Esophagus squamous epithelium (tissue), 5 donors: ENCODE measurements at regions not wholly inside any gene's neighbourhood (a gene's known extent, or its start where the extent isn't known, plus 50 kb on each side); places are given as distances from the start of the nearest gene placed in this dataset.
"Not testable (repeated sequence)": the region's sequence is repeated elsewhere in the genome, so short reads cannot be mapped to it uniquely, and the experiment has no call there.

Experiments used
- DNase-seq: peaks from one replicate; lab custom pipeline; 2025; lab: John Stamatoyannopoulos, UW
- H3K27ac ChIP-seq, 4 donors: fragments of 200-600 bp; sonication (generic); one replicate each; pipeline ENCODE4 v1.5.1; 2016 to 2019; ENCODE audit warnings: mild to moderate bottlenecking in 1 of 4
- H3K27me3 ChIP-seq, 4 donors: fragments of 200-600 bp; sonication (generic); 1 replicate in 3 of 4; 2 replicates in 1 of 4; pipeline versions ENCODE4 v1.5.1 to v1.6.0; 2017 to 2021; ENCODE audit warnings: antibody characterized with exemption in 1 of 4
- H3K36me3 ChIP-seq, 3 donors: fragments of 200-600 bp; sonication (generic); one replicate each; pipeline ENCODE4 v1.5.1; 2016 to 2019
- H3K4me1 ChIP-seq, 3 donors: fragments of 200-600 bp; sonication (generic); one replicate each; pipeline ENCODE4 v1.5.1; 2017 to 2019
- H3K4me3 ChIP-seq, 4 donors: fragments of 200-600 bp; sonication (generic); 1 replicate in 3 of 4; 2 replicates in 1 of 4; pipeline ENCODE4 v1.5.1; 2016 to 2019; ENCODE audit warnings: mild to moderate bottlenecking in 2 of 4, moderate library complexity in 1 of 4
- H3K9me3 ChIP-seq, 3 donors: fragments of 200-600 bp; sonication (generic); one replicate each; pipeline ENCODE4 v1.5.1; 2016 to 2019
- CTCF ChIP-seq, 6 experiments: fragments of 450-650 bp in 4 of 6; fragments of 200-600 bp in 2 of 6; sonication (generic) in 2 of 6; IDR thresholded peaks; one replicate each; pipeline ENCODE4 v1.5.1; 2016 to 2019; ENCODE audit warnings: antibody characterized with exemption in 6 of 6, mild to moderate bottlenecking in 4 of 6, moderate library complexity in 4 of 6
- WGBS, 2 donors: methylation state at CpG; one replicate each; pipeline ENCODE4 v1.1.5; 2018; 5-methylcytosine and 5-hydroxymethylcytosine counted together
- intact Hi-C: fragments of 100-400 bp; cut with DNase I; formaldehyde crosslinking; loops from one replicate; pipeline ENCODE4 v1.15.0; 2022
- donor health status: DM: yes; HTN: yes; CAD: no.

- H3K9me3 ChIP-seq, intact Hi-C loops, H3K4me3 ChIP-seq, H3K4me1 ChIP-seq, H3K27me3 ChIP-seq, DNase-seq, H3K27ac ChIP-seq: not testable (repeated sequence)
- H3K36me3 ChIP-seq: peaks cover 0 to 29% (median 4%) of the 10 kb centered on the region in 3 donors
- 94 to 97% methylated on average over 6 of the region's 6 CpGs for WGBS, 2 donors
Observed at GRCh38 chr5:21491182-21491581, 1362.0 kb downstream of the CDH12 start.

DNA sequence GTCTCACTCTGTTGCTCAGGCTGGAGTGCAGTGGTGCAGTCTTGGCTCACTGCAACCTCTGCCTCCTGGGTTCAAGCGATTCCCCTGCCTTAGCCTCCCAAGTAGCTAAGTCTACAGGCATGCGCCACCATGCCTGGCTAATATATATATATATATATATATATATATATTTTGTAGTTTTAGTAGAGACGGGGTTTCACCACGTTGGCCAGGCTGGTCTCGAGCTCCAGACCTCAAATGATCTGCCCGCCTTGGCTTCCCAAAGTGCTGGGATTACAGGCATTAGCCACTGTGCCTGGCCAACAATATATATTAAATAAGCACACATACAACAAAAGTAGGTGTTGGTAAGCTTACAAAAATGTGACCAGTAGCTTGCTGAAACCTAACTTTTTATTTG, 1364.3 kb downstream of the CDH12 start:
- DNase-seq, H3K27me3 ChIP-seq, H3K27ac ChIP-seq, intact Hi-C loops, H3K4me1 ChIP-seq, H3K9me3 ChIP-seq, H3K4me3 ChIP-seq: not testable (repeated sequence)
- peaks cover 0 to 24% (median 0%) of the 10 kb centered on the region in 3 donors for H3K36me3 ChIP-seq
- 93 to 95% methylated on average over 6 of the region's 6 CpGs for WGBS, 2 donors

GRCh38 chr5:21485458-21486000, 1367.6 kb downstream of the CDH12 start:
- DNase-seq, H3K4me1 ChIP-seq, H3K9me3 ChIP-seq, H3K27ac ChIP-seq, intact Hi-C loops, H3K27me3 ChIP-seq, H3K4me3 ChIP-seq: not testable (repeated sequence)
- WGBS, 2 donors: 93 to 100% methylated on average over 4 to 5 of the region's 7 CpGs
- peaks cover 0 to 36% (median 0%) of the 10 kb centered on the region in 3 donors for H3K36me3 ChIP-seq
- peak in 2 of 6 experiments; percentile 11 to 33 for TF ChIP-seq CTCF (IDR thresholded peaks at IDR 0.05)

DNA sequence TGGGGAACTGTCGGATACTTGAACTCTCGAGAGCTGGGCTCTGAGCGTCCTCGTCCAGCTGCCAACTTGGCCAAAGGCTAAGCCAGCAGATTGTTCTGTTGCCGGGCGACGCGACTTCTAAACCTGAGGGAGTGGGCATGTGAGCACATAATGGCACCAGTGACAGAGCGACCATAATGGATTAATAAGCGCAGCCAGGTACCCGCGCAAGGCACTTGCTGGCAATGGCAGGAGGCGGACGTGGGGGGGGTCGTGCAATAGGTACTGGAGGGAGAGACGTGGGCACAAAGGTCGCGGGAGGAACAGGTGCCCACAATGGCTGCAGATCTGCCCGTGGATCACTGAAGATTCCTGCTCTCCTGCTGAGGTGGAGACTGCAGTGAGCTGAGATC, 1368.7 kb downstream of the CDH12 start:
- DNase-seq, H3K9me3 ChIP-seq: not testable (repeated sequence)
- 96 to 98% methylated on average over 11 of the region's 19 CpGs for WGBS, 2 donors

GRCh38 chr5:21483790-21484497, 1369.2 kb downstream of the CDH12 start:
- intact Hi-C loops, H3K27ac ChIP-seq, H3K4me1 ChIP-seq, DNase-seq, H3K9me3 ChIP-seq, H3K4me3 ChIP-seq, H3K27me3 ChIP-seq: not testable (repeated sequence)
- WGBS, 2 donors: 94 to 97% methylated on average over 11 to 14 of the region's 19 CpGs
- H3K36me3 ChIP-seq: peaks cover 0 to 45% (median 0%) of the 10 kb centered on the region in 3 donors

More for the DNA sequence above, 1368.7 kb downstream of the CDH12 start:
- intact Hi-C loops, H3K27ac ChIP-seq, H3K27me3 ChIP-seq, H3K4me3 ChIP-seq, H3K4me1 ChIP-seq: not testable (repeated sequence)
- peaks cover 0 to 41% (median 0%) of the 10 kb centered on the region in 3 donors for H3K36me3 ChIP-seq

DNA sequence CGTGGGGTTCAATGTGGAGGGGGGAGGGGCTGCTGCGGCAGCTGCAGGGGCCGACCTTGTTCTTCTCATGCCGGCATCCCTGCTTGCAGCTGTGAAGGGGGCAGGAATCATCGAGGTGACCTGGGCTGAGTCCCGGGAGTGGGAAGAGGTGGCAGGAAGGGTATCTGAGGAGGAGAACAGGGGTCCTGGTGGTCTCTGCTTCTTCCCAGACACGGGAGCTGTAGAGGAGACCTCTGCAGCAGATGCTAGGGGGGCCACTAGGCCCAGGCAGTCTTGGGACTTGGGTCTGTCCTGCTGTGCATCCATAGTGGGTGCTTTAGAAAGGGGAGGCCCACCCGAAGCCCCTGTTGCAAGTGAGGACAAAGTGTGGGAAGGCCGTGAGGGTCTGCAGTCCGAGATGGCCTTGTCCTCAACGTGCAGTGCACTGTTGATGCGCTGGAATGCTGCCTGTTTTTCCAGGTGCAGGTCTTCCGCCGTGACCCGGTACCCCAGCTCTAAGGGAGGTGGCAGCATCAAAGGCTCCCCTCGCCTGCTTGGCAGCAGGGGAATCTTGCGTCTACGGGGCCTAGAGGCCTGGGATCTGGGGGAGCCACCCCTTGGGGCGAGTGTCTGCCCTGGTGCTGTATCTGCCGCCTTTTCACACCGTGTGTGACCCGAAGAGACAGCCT, 1370.0 kb downstream of the CDH12 start:
- H3K27ac ChIP-seq, H3K4me3 ChIP-seq, H3K27me3 ChIP-seq, H3K9me3 ChIP-seq, DNase-seq, intact Hi-C loops, H3K4me1 ChIP-seq: not testable (repeated sequence)
- H3K36me3 ChIP-seq: peaks cover 0 to 50% (median 0%) of the 10 kb centered on the region in 3 donors
- 89 to 95% methylated on average over 17 to 20 of the region's 22 CpGs for WGBS, 2 donors

GRCh38 chr5:21482522-21482921, 1370.6 kb downstream of the CDH12 start:
- H3K4me1 ChIP-seq, H3K27me3 ChIP-seq, DNase-seq, intact Hi-C loops, H3K27ac ChIP-seq, H3K4me3 ChIP-seq, H3K9me3 ChIP-seq: not testable (repeated sequence)
- H3K36me3 ChIP-seq: peaks cover 0 to 50% (median 0%) of the 10 kb centered on the region in 3 donors
- WGBS, 2 donors: 90 to 91% methylated on average over 12 to 13 of the region's 13 CpGs

GRCh38 chr5:21481320-21482270, 1371.5 kb downstream of the CDH12 start:
- H3K27me3 ChIP-seq, intact Hi-C loops, DNase-seq, H3K4me1 ChIP-seq, H3K27ac ChIP-seq, H3K9me3 ChIP-seq, H3K4me3 ChIP-seq: not testable (repeated sequence)
- peaks cover 0 to 50% (median 0%) of the 10 kb centered on the region in 3 donors for H3K36me3 ChIP-seq
- 90 to 92% methylated on average over 24 of the region's 24 CpGs for WGBS, 2 donors

GRCh38 chr5:21480054-21480453, 1373.1 kb downstream of the CDH12 start:
- H3K4me3 ChIP-seq, intact Hi-C loops: not testable (repeated sequence)

GRCh38 chr5:21473981-21474380, 1379.2 kb downstream of the CDH12 start:
- H3K36me3 ChIP-seq: peaks cover 0 to 41% (median 0%) of the 10 kb centered on the region in 3 donors
- H3K9me3 ChIP-seq, DNase-seq, H3K27ac ChIP-seq, intact Hi-C loops, H3K27me3 ChIP-seq, H3K4me1 ChIP-seq, H3K4me3 ChIP-seq: not testable (repeated sequence)
- WGBS, 2 donors: 67% methylated on average over 1 to 5 of the region's 6 CpGs

More at GRCh38 chr5:21480054-21480453, 1373.1 kb downstream of the CDH12 start:
- H3K4me1 ChIP-seq, H3K9me3 ChIP-seq, H3K27ac ChIP-seq, DNase-seq, H3K27me3 ChIP-seq: not testable (repeated sequence)
- 89 to 92% methylated on average over 4 of the region's 4 CpGs for WGBS, 2 donors
- H3K36me3 ChIP-seq: peaks cover 0 to 50% (median 0%) of the 10 kb centered on the region in 3 donors

DNA sequence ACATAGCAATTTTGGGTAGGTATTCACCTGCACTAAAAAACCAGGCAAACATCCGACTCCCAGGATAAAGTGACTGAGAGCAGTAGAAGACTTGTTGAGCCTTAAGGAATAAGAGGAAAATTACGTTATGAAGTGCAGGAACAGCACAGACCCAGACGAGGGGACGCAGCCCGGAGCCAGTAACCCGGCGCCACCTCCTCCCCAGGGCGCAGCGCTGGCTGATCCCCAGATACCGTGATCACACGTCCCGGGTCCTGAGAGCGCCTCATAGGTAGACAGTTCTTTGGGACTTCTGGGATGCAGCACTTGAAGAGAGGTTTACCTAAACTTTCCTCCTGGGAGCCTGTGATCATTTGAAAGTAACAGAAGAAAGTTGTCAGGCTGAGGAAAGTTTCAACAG, 1379.7 kb downstream of the CDH12 start:
- intact Hi-C loops, DNase-seq: not testable (repeated sequence)

More for the DNA sequence above, 1379.7 kb downstream of the CDH12 start:
- H3K27ac ChIP-seq, H3K9me3 ChIP-seq, H3K27me3 ChIP-seq, H3K4me1 ChIP-seq, H3K4me3 ChIP-seq: not testable (repeated sequence)
- H3K36me3 ChIP-seq: peaks cover 0 to 36% (median 0%) of the 10 kb centered on the region in 3 donors
- 91 to 96% methylated on average over 3 to 4 of the region's 13 CpGs for WGBS, 2 donors
